ENCODE measurements at regions not wholly inside any gene's neighbourhood (a gene's known extent, or its start where the extent isn't known, plus 50 kb on each side); places are given as distances from the start of the nearest gene placed in this dataset.

DNA sequence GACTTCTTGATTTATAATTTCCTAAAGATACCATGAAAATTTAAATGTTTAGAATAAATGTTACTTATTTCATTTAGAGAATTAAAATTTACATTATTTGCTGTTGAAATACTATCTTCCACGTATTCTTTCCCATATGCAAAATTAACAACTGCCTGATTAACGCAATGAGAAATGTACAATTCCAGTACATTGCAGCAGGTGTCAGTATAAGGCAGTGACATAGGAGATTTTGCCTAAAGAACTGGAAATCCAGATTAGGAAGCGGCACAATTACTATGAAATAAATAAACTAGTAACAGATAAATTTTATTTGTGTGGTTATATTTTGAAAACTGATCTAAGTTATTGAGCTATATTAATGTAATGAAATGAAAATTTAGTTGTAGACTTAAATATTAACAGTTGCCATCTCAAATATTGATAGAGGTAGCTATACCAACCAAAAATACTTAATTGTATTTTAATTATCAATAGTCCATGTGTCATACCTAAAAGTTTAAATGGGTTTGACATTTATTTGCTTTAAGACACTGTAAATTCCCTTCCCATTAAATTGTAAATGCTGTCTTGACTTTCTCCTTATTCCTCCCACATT is 300.2 kb downstream of the UTRN start:
- no peak for DNase-seq

- DNase-seq, result no peak
These were observed 301.9 kb downstream of the UTRN start for GRCh38 chr6:144586986-144587385.

- DNase-seq, result no peak
These were observed 303.7 kb downstream of the UTRN start for GRCh38 chr6:144588697-144589325.

- no peak for DNase-seq
These were observed 305.4 kb downstream of the UTRN start for GRCh38 chr6:144590532-144590931.

GRCh38 chr6:144593392-144593791 is 308.3 kb downstream of the UTRN start:
- DNase-seq, result no peak

DNA sequence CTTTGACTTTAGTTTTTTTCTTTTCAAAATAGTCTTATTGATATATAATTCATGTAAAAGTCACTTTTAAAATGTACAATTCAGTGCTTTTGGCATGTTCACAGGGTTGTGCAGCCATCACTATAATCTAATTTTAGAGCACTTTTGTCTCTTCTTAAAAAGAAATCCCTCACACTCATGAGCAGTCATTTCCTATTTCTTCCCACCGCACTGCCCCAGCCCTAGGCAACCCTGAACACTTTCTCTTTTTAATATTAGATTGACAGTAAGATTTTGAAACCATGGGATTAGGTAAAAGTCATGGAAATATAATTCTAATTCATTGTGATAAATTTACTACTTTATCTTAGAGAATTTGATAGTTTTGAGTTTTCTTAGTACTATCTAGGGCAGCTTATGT is 309.4 kb downstream of the UTRN start:
- no peak for DNase-seq

GRCh38 chr6:144595266-144595665 is 310.1 kb downstream of the UTRN start:
- DNase-seq, result no peak

DNA sequence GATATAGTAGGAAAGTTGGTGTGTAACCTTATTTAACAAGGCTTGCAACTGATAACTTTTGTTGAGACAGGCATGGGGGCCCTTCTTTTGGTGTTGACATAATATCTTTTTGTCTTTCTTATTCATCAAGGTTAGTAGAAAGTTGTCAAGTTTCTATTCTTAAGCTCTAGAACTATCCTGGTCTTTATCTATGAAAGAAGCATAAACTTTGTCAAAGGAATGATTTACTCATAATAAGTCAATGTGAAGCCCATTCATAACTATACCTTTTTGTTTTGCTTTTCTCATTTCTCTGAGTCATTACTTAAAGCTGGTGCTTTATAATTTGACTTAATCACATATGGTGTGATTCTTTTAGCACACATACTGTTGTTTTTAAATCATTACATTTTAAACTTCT is 312.4 kb downstream of the UTRN start:
- DNase-seq, result no peak

DNA sequence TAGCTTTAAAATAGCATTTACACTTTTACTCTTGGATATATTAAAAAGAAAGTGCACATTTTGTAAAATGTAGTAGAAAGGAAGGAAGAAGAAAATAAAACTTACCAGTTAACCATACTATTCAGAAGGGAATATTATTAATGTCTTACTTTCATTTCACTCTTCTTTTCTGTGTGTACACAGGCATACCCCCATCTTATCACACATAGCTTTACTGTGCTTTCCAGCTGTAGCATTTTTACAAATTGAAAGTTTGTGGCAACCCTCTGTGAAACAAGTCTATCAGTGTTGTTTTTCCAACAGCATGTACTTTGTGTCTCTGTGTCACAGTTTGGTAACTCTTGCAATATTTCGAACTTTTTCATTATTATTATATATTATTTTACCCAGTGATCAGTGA is 314.5 kb downstream of the UTRN start:
- DNase-seq, result no peak

DNA sequence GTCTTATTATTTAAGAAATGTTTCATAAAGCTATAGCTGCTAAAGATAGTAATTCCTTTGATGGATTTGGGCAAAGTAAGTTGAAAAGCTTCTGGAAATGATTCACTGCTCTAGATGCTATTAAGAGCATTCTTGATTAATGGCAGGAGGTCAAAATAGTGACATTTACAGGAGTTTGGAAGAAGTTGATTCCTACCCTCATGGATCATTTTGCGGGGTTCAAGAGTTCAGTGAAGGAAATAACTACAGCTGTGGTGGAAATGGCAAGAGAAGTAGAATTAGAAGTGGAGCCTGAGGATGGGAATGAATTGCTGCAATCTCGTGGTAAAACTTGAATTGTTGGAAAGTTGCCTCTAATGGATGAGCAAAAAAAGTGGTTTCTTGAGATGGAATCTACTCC is 316.1 kb downstream of the UTRN start:
- DNase-seq, result no peak

DNA sequence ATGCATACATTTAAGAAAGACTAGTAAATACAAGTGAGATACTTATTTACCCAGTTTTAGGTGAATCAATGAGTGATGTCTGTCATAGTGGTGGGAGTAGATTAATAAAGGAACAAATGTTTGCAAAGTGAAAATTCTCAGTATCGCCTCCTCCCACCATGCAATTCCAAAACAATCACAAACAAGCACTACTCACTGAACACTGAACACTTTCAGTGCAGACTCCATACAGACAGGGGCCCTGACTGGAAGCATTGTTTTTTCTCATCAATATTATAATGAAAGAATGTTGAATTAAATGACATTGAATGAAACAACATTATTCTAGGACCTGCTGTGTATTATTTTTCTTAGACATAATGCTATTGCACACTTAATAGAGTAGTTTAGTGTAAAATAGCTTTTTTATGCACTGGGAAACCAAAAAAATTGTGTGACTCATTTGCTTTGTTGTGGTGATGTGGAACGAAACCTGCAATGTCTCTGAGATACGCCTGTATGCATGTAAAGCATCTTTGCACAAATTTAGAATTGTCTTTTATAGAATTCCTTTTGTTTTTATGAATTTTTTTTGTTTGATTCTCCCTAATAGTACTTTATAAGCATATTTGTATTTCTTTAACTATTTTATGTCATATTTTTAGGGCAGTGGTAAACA is 317.5 kb downstream of the UTRN start:
- no peak for DNase-seq

- no peak for DNase-seq
These were observed 320.9 kb downstream of the UTRN start for GRCh38 chr6:144606083-144606482.

- no peak for DNase-seq
These were observed 323.0 kb downstream of the UTRN start for GRCh38 chr6:144607998-144608735.

DNA sequence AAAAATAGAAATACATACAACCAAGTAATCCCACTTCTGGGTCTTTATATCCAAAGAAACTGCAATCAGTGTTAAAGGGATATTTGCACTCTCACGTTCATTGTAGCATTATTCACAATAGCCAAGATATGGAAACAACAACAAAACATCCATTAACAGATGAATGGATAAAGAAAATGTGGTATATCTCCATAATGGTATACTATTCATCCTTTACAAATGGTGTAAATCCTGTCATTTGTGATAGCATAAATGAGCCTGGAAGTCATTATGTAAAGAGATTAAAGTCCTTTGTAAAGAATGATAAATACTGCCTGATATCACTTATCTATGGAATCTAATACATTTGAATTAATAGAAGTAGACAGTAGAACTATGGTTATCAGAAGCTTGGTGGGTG is 327.7 kb downstream of the UTRN start:
- no peak for DNase-seq

- no peak for DNase-seq
These were observed 328.7 kb downstream of the UTRN start for GRCh38 chr6:144613859-144614258.

DNA sequence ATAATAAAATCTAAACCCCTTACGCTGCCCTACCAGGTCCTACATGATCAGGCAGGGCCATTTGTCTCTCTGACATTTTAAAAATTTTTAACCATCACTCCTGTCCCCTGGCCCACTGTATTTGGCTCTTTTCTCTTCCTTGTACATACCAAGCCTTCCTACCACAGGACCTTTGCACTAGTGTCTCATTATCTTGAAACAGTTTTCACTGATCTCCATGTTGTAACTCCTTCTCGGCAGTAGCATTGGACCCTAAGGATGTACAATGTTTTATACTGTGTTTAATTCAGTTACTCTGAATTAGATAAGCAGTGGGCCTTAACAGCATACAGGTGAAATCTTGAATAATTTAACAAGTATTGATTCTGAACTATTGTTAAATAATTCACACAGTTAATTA is 330.7 kb downstream of the UTRN start:
- no peak for DNase-seq

GRCh38 chr6:144617191-144617590 is 332.1 kb downstream of the UTRN start:
- no peak for DNase-seq

DNA sequence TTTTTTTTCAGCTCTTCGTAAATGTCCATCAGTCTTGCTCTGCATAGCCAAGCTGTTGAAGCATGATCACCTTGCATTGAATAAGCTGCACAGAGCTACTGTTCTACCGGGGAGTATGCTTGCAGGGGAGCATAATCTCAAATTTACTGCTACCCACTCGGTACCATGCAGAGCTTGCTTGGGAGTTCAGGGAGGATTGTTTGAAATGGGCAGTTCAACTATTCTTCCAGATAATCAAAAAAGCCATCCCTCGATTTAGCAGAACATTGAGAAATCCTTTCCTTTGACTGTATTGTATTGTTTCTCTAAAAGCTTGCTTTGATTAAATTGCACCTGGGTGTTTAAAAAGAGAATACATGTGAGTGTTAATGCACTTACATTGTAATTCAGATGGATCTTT is 332.6 kb downstream of the UTRN start:
- DNase-seq, result no peak

DNA sequence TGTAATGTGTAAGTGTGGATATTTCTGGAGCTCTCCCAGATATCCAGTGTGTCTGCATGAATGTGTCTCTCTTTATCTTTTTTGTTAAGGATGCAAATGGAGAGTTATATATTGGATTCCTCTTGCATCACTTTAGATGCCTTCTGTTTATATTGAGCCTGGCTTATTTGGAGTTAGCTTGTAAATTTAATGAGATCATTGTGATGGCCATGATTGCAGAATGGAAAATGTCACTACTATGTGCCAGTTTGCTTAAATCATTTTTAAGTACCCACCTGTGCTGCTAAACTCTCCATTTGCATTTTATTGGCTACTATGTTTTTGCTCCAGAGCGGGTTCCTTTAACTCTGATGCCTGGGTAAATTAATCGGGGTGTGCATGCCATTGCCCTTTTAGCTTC is 334.8 kb downstream of the UTRN start:
- DNase-seq, result no peak

GRCh38 chr6:144621332-144621731 is 336.2 kb downstream of the UTRN start:
- no peak for DNase-seq

DNA sequence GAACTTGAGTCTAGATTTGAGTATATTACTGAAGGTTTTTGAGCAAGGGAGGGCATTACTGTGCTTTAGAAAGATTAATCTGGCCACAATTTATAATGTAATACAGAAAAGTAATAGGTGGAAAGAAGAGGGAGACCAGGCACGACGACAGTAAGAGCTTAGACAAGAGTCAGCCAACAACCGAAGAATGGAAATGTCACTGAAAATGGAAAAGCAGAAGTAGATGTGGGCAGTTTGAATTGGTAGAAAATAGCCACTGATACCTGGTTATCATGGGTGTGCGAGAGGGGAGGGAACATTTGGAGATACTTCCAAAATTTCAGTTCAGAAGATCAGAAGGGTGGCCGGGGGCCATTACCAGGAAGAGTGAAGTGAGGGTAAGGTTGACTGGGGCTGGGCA is 339.1 kb downstream of the UTRN start:
- DNase-seq, result no peak

GRCh38 chr6:144624716-144625115 is 339.6 kb downstream of the UTRN start:
- no peak for DNase-seq

- DNase-seq, result no peak
These were observed 345.7 kb downstream of the UTRN start for GRCh38 chr6:144630857-144631256.

DNA sequence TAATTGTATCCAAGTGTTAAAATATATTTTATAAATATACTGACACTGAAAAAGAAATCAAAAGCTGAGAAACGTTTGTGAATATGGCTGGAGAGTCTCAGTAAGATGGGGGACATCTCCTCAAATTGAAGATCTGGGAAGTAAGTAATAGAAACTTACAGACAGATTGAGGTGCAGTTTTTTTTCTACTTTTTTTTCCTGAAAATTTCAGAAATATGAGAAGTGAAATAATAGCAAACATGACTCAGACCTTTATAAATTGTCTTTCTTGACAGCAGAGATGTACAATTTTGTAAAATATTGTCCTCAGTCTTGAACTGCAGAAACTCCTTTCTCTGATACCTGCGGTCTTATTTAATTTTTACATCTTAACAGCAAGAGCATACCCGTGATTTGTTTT is 347.1 kb downstream of the UTRN start:
- DNase-seq, result no peak
